Endothelial cell of umbilical vein (primary cell): ENCODE measurements at regions not wholly inside any gene's neighbourhood (a gene's known extent, or its start where the extent isn't known, plus 50 kb on each side); places are given as distances from the start of the nearest gene placed in this dataset.

Source experiments
- BruUV-seq: library from RNA; stranded (reverse); fragments of 400-500 nt; replicated peaks from 2 replicates; lab custom pipeline; 2021; lab: Mats Ljungman, UMichigan
- CTCF ChIA-PET: fragments of 300-600, 350-600 bp; sonication (Branson Sonifier 250); formaldehyde crosslinking; loops from one replicate; lab custom pipeline; 2021; ENCODE audit warnings: antibody characterized with exemption, inconsistent platforms; lab: Charles Lee
- POLR2A ChIA-PET: fragments of 300-600, 350-600 bp; sonication (Branson Sonifier 250); formaldehyde crosslinking; loops from one replicate; lab custom pipeline; 2021; ENCODE audit warnings: antibody characterized with exemption, inconsistent platforms; lab: Charles Lee
- DNase-seq: peaks from one replicate; pipeline ENCODE4 v3.0.0-alpha.2; 2011; ENCODE audit warnings: low read depth, low spot score
- FAIRE-seq: peaks from 2 replicates; lab custom pipeline; 2011; peaks lifted over from hg19 to GRCh38; lab: Jason Lieb, UNC
- H2AFZ ChIP-seq: 2 replicates; pipeline ENCODE4 v1.6.0; 2012; ENCODE audit warnings: low read depth, low read length, control low read depth, inconsistent platforms
- H3K27ac ChIP-seq: 2 replicates; pipeline ENCODE4 v1.5.1; 2011; ENCODE audit warnings: low read depth, mild to moderate bottlenecking, control low read depth, low read length, moderate library complexity; ENCODE audit not compliant: insufficient read depth
- H3K27me3 ChIP-seq, 2 experiments: 2 replicates each; pipeline versions ENCODE4 v1.6.0 to v1.6.1; 2011; ENCODE audit warnings: low read length in 2 of 2, mixed read lengths in 1 of 2; ENCODE audit not compliant: control insufficient read depth in 2 of 2, insufficient read depth in 2 of 2
- H3K36me3 ChIP-seq, 2 experiments: 2 replicates in 1 of 2; 3 replicates in 1 of 2; pipeline ENCODE4 v1.5.1; 2011; ENCODE audit warnings: low read length in 2 of 2, mild to moderate bottlenecking in 1 of 2, moderate library complexity in 1 of 2; ENCODE audit not compliant: control insufficient read depth in 2 of 2, insufficient read depth in 2 of 2; ENCODE audit errors: extremely low read depth in 1 of 2
- H3K4me1 ChIP-seq: 3 replicates; pipeline ENCODE4 v1.5.1; 2011; ENCODE audit warnings: mild to moderate bottlenecking, low read length; ENCODE audit not compliant: control insufficient read depth, insufficient read depth; ENCODE audit errors: extremely low read depth
- H3K4me2 ChIP-seq: 2 replicates; pipeline ENCODE4 v1.6.1; 2011; ENCODE audit warnings: low read length, control low read depth, mixed read lengths; ENCODE audit not compliant: insufficient read depth
- H3K4me3 ChIP-seq, 3 experiments: fragments of 200-600 bp in 1 of 3; sonication (generic), shearing (Covaris generic) in 1 of 3; replicated peaks in 1 of 3; 2 replicates each; pipeline ENCODE4 v1.5.1; 2011 to 2016; ENCODE audit warnings: control low read depth in 3 of 3, low read length in 3 of 3, mild to moderate bottlenecking in 2 of 3, inconsistent platforms in 1 of 3, low read depth in 1 of 3, moderate library complexity in 1 of 3; ENCODE audit not compliant: insufficient read depth in 1 of 3
- H3K79me2 ChIP-seq: 2 replicates; pipeline ENCODE4 v1.6.0; 2012; ENCODE audit warnings: low read length, inconsistent platforms; ENCODE audit not compliant: control insufficient read depth, insufficient read depth
- H3K9ac ChIP-seq: replicated peaks from 2 replicates; pipeline ENCODE3; 2011; ENCODE audit warnings: low read length, control low read depth; ENCODE audit not compliant: insufficient read depth; ENCODE audit errors: extremely low read depth
- H3K9me1 ChIP-seq: replicated peaks from 3 replicates; pipeline ENCODE4 v1.6.0; 2011; ENCODE audit warnings: mild to moderate bottlenecking, low read length; ENCODE audit not compliant: control insufficient read depth, insufficient read depth; ENCODE audit errors: extremely low read depth
- H3K9me3 ChIP-seq: replicated peaks from 2 replicates; pipeline ENCODE4 v1.5.1; 2012; ENCODE audit warnings: low read length, inconsistent platforms; ENCODE audit not compliant: control insufficient read depth, insufficient read depth
- H4K20me1 ChIP-seq: replicated peaks from 2 replicates; pipeline ENCODE3; 2011; ENCODE audit warnings: mild to moderate bottlenecking, low read length; ENCODE audit not compliant: control insufficient read depth, insufficient read depth; ENCODE audit errors: extremely low read depth
- CTCF ChIP-seq, 2 donors: IDR thresholded peaks; 1 replicate in 1 of 2; 2 replicates in 1 of 2; pipeline ENCODE4 v1.5.1; 2011; ENCODE audit warnings: low read length in 2 of 2, mild to moderate bottlenecking in 2 of 2, moderate library complexity in 2 of 2, control low read depth in 1 of 2, inconsistent platforms in 1 of 2, low read depth in 1 of 2; ENCODE audit not compliant: insufficient read depth in 1 of 2; ENCODE audit errors: extremely low read depth in 1 of 2
- EZH2 ChIP-seq: IDR thresholded peaks from 2 replicates; pipeline ENCODE4 v1.6.1; 2012; ENCODE audit warnings: borderline replicate concordance, low read depth, mild to moderate bottlenecking, moderate library complexity, low read length, inconsistent platforms; ENCODE audit not compliant: severe bottlenecking
- FOS ChIP-seq: IDR thresholded peaks from 2 replicates; pipeline ENCODE4 v1.6.1; 2011; ENCODE audit warnings: mild to moderate bottlenecking, low read length, moderate library complexity, borderline replicate concordance; ENCODE audit not compliant: insufficient read depth
- GATA2 ChIP-seq: IDR thresholded peaks from 2 replicates; pipeline ENCODE4 v1.7.0; 2011; ENCODE audit warnings: low read depth, mild to moderate bottlenecking, moderate library complexity, mixed read lengths, low read length; ENCODE audit not compliant: insufficient read length, insufficient read depth
- JUN ChIP-seq: IDR thresholded peaks from 2 replicates; pipeline ENCODE4 v1.6.1; 2011; ENCODE audit warnings: borderline replicate concordance, low read depth; ENCODE audit not compliant: insufficient read length, insufficient read depth
- MAX ChIP-seq: IDR thresholded peaks from 2 replicates; pipeline ENCODE4 v1.6.1; 2011; ENCODE audit not compliant: insufficient read depth, insufficient read length
- MYC ChIP-seq: IDR thresholded peaks from one replicate; pipeline ENCODE4 v1.6.1; 2011; ENCODE audit warnings: mild to moderate bottlenecking, low read depth, low read length
- POLR2A ChIP-seq: IDR thresholded peaks from 2 replicates; pipeline ENCODE4 v1.6.1; 2012; ENCODE audit warnings: low read depth, mild to moderate bottlenecking, control low read depth, low read length
- POLR2AphosphoS5 ChIP-seq: IDR thresholded peaks from 2 replicates; pipeline ENCODE4 v1.6.1; 2012; ENCODE audit warnings: low read depth, mild to moderate bottlenecking, control low read depth, low read length, moderate library complexity; ENCODE audit not compliant: insufficient read depth
- dilution Hi-C: fragments of 300-500 bp; cut with MboI; formaldehyde crosslinking; loops from one replicate; pipeline ENCODE4 v1.15.0; 2019; ENCODE audit warnings: low sequenced_read_pairs; ENCODE audit not compliant: extremely low pct_ligation_motif_present
- intact Hi-C: fragments of 100-400 bp; cut with micrococcal nuclease; formaldehyde crosslinking; loops from one replicate; pipeline ENCODE4 v1.10.0; 2022

GRCh38 chr11:70496591-70497535 is 98.5 kb downstream of the CTTN start:
- dilution Hi-C loops (no loop called here), intact Hi-C loops (no loop called here)
- Histone ChIP-seq H3K9me1 (no peaks in the 10 kb centered on the region), H3K9me3 (no peaks in the 10 kb centered on the region), H3K9ac (no peak overlapping the region), H4K20me1 (no peaks in the 10 kb centered on the region), H3K27me3 (no peaks in the 10 kb centered on the region), H2AFZ (no peak overlapping the region), H3K79me2 (no peaks in the 10 kb centered on the region), H3K4me3 (no peak overlapping the region), H3K27ac (no peak overlapping the region), H3K36me3 (no peaks in the 10 kb centered on the region), H3K4me2 (no peak overlapping the region), H3K4me1 (no peaks in the 10 kb centered on the region)
- TF ChIP-seq FOS (no peak), GATA2 (no peak), EZH2 (no peak), JUN (no peak), MYC (no peak), POLR2A (no peak), MAX (no peak), CTCF (IDR thresholded peaks at IDR 0.05; ENCODE audit: extremely low read depth in 1 of 2, insufficient read depth in 1 of 2, low read depth in 1 of 2, low read length in 2 of 2) (no peak), POLR2AphosphoS5 (no peak)
- BruUV-seq, result no TSS peak
- FAIRE-seq (no peak), DNase-seq (no peak)
- ChIA-PET POLR2A (no interaction called here), CTCF (no interaction called here)
